DND-41 (cell line): ENCODE measurements at regions not wholly inside any gene's neighbourhood (a gene's known extent, or its start where the extent isn't known, plus 50 kb on each side); places are given as distances from the start of the nearest gene placed in this dataset.

Source experiments
- EZH2 ChIP-seq: IDR thresholded peaks from 3 replicates; pipeline ENCODE4 v1.6.1; 2012; ENCODE audit warnings: borderline replicate concordance, low read depth, mild to moderate bottlenecking, moderate library complexity, low read length, inconsistent platforms; ENCODE audit not compliant: severe bottlenecking
- TF ChIP-seq, protein P1 (sequence below): IDR thresholded peaks from 2 replicates; pipeline ENCODE4 v1.5.1; 2012; ENCODE audit warnings: borderline replicate concordance, low read length, moderate library complexity, mild to moderate bottlenecking; ENCODE audit not compliant: poor library complexity, severe bottlenecking; ENCODE audit errors: extremely low read depth

- TF ChIP-seq, protein P1, sequence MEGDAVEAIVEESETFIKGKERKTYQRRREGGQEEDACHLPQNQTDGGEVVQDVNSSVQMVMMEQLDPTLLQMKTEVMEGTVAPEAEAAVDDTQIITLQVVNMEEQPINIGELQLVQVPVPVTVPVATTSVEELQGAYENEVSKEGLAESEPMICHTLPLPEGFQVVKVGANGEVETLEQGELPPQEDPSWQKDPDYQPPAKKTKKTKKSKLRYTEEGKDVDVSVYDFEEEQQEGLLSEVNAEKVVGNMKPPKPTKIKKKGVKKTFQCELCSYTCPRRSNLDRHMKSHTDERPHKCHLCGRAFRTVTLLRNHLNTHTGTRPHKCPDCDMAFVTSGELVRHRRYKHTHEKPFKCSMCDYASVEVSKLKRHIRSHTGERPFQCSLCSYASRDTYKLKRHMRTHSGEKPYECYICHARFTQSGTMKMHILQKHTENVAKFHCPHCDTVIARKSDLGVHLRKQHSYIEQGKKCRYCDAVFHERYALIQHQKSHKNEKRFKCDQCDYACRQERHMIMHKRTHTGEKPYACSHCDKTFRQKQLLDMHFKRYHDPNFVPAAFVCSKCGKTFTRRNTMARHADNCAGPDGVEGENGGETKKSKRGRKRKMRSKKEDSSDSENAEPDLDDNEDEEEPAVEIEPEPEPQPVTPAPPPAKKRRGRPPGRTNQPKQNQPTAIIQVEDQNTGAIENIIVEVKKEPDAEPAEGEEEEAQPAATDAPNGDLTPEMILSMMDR: no peak
- TF ChIP-seq EZH2: no peak
These were observed 141.7 kb downstream of the NDUFA10 start for GRCh38 chr2:239883326-239884050.
